Posterior cingulate gyrus (tissue), 11 donors: ENCODE measurements at regions not wholly inside any gene's neighbourhood (a gene's known extent, or its start where the extent isn't known, plus 50 kb on each side); places are given as distances from the start of the nearest gene placed in this dataset.
"Not testable (repeated sequence)": the region's sequence is repeated elsewhere in the genome, so short reads cannot be mapped to it uniquely, and the experiment has no call there.

Experiments used
- DNase-seq, 10 donors: peaks; one replicate each; pipeline versions ENCODE4 v3.0.0 to v3.0.0-alpha.2; 2020 to 2021; ENCODE audit warnings: mixed read lengths in 3 of 10
- intact Hi-C: fragments of 100-400 bp; cut with DNase I; formaldehyde crosslinking; loops from one replicate; pipeline ENCODE4 v1.15.1; 2023

DNA sequence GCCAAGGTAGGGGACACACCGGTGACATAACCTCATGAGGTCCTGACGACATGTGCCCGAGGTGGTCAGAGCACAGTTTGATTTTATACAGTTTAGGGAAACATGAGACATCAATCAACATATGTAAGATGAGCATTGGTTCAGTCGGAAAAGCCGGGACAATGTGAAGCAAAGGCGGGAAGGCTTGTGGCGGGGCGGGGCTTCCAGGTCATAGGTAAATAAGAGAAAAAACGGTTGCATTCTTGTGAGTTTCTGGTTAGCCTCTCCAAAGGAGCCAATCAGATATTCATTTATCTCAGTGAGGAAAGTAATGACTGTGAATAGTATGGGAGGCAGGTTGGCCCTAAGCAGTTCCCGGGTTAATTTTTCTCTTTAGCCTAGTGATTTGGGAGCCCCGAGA is 271.7 kb upstream of the ATP10A start:
- no peak for DNase-seq
- intact Hi-C loops = no loop called here

GRCh38 chr15:26134152-26134551 is 271.0 kb upstream of the ATP10A start:
- peak in 4 of 10 donors; percentile 25 to 86 (median 56) for DNase-seq
- intact Hi-C loops = no loop called here

DNA sequence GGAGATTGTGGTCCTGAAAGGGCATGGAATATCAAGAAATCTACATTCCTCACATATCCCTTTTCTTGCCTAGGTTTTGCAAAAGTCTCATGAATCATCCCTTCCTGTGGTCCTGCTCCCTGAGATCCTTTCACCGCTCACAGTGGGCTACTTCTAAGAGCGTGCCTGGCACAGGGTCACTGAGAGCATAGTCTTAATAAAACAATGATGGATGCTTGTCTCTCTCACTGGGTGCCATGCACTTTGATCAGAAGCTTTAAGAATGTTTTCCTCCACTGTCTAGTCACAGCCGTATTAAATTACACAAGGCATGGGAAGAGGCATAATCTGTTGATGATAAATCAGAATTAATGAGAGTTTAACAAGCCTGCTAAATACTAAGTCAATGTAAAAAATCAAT is 269.7 kb upstream of the ATP10A start:
- intact Hi-C loops = no loop called here
- DNase-seq = no peak

- DNase-seq = no peak
- intact Hi-C loops = no loop called here
These were observed 266.7 kb upstream of the ATP10A start for GRCh38 chr15:26129852-26130251.

- no peak for DNase-seq
- intact Hi-C loops = no loop called here
These were observed 265.5 kb upstream of the ATP10A start for GRCh38 chr15:26128611-26129140.

DNA sequence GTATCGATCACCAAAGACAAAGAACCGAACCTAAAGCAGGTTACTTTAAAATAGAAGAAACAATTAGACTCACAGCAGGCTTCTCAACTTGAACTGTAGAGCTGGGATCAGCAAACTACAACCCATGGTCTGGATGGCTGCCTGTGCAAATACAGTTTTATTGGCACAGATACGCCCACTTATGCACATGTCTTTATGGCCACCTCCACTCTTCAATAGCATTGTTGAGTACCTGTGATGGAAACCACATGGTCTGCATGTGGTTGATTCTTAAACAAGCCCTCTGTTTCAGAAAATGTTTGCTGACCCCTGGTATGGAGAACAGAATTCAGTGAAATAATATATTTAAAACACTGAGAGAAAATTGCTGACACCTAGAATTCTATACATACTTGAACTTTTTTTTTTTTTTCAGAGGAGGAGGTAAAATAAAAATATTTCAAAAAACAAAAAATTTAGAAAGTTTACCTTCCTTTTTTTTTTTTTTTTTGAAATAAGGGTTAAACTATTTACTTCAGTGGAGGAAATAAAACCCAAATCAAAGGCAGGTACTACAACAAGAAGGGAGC is 263.8 kb upstream of the ATP10A start:
- DNase-seq = no peak
- intact Hi-C loops = no loop called here

- intact Hi-C loops = no loop called here
- DNase-seq = peak; percentile 33 to 95 (median 72)
These were observed 262.9 kb upstream of the ATP10A start for GRCh38 chr15:26126070-26126469.

DNA sequence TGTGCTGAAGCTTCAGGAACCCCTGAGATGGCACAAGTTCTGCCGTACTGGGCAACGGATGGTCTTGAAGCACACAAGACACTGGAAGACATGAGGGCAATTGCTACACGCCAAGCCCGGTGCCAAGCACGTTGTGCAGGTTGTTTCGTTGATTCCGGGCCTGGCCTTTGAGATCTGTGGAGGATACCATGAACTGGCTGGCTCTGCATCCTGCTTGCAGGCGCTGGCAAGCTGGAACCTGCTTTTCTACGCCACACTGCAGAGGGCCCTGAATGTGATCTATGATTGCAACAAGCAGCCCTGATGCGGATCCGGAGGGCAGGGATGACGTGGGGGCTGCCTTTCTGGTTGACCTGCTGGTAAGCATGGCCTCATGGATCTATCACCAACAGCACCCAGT is 262.5 kb upstream of the ATP10A start:
- no peak for DNase-seq
- intact Hi-C loops = no loop called here

- intact Hi-C loops = no loop called here
- DNase-seq = no peak
These were observed 256.2 kb upstream of the ATP10A start for GRCh38 chr15:26119322-26119721.

DNA sequence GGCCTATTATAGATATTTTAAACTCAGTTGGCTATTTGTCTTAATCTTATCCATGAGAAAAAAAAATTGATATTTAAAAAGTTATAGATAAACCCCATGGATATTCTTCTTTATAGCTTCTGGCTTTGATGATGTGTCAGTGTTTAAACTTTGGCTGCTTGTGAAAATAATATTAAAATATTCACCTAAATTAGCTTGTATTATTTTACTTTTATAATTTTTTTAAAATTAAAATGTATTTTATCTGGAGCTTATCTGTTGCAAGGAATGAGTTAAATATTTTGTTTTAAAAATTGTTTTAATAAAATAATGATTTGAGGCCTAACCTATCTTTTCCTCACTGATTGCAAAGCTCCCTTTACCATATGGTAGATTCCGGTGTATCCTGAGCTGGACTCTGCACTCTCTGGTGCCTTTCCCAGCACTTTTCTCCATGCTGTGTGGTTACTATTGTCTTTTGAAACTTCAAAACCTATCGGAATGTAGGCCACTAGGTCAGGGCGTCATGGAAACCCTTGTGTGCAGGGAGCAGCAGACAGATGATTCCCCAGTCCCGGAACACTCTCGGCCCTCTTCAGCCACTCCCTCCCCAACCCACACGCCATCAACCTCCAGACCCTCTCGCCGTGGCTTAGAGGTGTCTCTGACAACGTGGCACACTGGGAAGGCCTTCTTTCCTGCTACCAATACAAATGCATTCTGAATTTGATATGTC is 252.3 kb upstream of the ATP10A start:
- DNase-seq = no peak
- intact Hi-C loops = no loop called here

- intact Hi-C loops, DNase-seq: not testable (repeated sequence)
These were observed 251.0 kb upstream of the ATP10A start for GRCh38 chr15:26114128-26114527.

GRCh38 chr15:26113296-26113695 is 250.2 kb upstream of the ATP10A start:
- DNase-seq = no peak
- intact Hi-C loops = no loop called here

- intact Hi-C loops = no loop called here
- no peak for DNase-seq
These were observed 246.1 kb upstream of the ATP10A start for GRCh38 chr15:26109203-26109602.

DNA sequence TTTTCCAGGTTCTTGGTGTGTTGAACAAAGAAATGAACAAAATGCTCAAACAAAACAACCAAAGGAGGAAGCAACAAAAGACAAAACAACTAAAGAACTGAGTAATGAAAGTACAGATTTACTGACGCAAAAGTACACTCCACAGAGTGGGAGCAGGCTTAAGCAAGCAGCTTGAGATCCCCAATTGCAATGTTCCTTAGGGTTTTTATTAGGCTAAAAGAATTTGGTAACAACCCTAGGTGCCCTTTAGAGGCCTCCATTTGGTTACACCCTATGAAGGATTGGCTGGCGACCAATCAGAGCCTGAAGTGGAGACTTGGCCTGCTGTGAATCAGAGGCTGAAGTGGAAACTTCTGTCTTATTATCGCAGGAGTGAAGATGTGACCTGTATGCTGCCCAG is 243.4 kb upstream of the ATP10A start:
- DNase-seq = no peak
- intact Hi-C loops = no loop called here

GRCh38 chr15:26103002-26103404 is 239.9 kb upstream of the ATP10A start:
- DNase-seq = no peak
- intact Hi-C loops = no loop called here

DNA sequence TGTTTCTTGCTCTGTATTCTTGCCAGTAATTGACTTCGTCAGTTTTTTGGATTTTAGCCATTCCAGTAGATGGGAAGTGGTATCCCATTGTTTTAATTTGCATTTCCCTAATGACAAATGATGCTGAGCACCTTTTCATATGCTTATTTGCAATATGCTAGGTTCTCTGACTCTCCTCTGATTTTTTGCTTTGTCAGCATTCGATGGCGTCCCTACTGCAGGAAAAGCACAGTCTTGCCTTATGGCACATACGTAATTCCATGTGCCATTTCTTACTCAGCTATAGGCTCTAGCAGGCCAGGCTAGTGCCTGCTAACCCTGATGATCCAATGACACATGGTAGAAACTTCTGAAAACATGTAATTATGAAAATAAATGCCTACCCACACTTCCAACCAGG is 239.2 kb upstream of the ATP10A start:
- DNase-seq = no peak
- intact Hi-C loops = no loop called here

GRCh38 chr15:26101443-26101842 is 238.3 kb upstream of the ATP10A start:
- intact Hi-C loops = no loop called here
- DNase-seq = no peak

- intact Hi-C loops = no loop called here
- DNase-seq = no peak
These were observed 235.7 kb upstream of the ATP10A start for GRCh38 chr15:26098801-26099200.

DNA sequence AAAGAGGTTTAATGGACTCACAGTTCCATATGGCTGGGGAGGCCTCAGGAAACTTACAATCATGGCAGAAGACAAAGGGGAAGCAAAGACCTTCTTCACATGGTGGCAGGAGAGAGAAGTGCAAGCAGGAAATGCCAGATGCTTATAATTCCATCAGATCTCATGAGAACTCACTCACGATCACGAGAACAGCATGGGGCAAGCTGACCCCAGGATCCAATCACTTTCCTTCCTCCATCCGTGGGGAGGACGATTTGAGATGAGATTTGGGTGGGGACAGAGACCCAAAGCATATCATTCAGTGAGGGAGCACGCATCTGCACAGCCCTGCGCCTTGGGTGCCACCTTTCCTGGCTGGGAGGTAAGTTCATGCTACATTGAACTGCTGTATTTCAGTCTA is 234.1 kb upstream of the ATP10A start:
- intact Hi-C loops = no loop called here
- no peak for DNase-seq

- no peak for DNase-seq
- intact Hi-C loops = no loop called here
These were observed 233.5 kb upstream of the ATP10A start for GRCh38 chr15:26096581-26096980.

GRCh38 chr15:26095710-26096330 is 232.7 kb upstream of the ATP10A start:
- no peak for DNase-seq
- intact Hi-C loops = no loop called here

DNA sequence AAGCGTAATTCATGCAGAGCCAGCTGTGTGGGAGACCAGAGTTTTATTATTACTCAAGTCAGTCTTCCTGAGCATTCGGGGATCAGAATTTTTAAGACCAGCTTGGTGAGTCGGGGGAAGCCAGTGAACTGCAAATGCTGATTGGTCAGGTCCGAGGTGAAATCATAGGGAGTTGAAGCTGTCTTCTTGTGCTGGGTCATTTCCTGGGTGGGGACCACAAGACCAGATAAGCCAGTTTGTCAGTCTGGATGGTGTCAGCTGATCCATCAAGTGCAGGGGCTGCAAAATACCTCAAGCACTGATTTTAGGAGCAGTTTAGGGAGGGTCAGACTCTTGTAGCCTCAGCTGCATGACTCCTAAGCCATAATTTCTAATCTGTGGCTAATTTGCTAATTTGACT is 228.1 kb upstream of the ATP10A start:
- no peak for DNase-seq
- intact Hi-C loops = no loop called here
